SKM-1 treated with dmso at 0.1 percent for 144 hours (cell line): ENCODE measurements at regions not wholly inside any gene's neighbourhood (a gene's known extent, or its start where the extent isn't known, plus 50 kb on each side); places are given as distances from the start of the nearest gene placed in this dataset.

ENCODE experiments used
- DNase-seq: peaks from one replicate; lab custom pipeline; 2025; ENCODE audit not compliant: unreplicated experiment; lab: John Stamatoyannopoulos, UW

DNA sequence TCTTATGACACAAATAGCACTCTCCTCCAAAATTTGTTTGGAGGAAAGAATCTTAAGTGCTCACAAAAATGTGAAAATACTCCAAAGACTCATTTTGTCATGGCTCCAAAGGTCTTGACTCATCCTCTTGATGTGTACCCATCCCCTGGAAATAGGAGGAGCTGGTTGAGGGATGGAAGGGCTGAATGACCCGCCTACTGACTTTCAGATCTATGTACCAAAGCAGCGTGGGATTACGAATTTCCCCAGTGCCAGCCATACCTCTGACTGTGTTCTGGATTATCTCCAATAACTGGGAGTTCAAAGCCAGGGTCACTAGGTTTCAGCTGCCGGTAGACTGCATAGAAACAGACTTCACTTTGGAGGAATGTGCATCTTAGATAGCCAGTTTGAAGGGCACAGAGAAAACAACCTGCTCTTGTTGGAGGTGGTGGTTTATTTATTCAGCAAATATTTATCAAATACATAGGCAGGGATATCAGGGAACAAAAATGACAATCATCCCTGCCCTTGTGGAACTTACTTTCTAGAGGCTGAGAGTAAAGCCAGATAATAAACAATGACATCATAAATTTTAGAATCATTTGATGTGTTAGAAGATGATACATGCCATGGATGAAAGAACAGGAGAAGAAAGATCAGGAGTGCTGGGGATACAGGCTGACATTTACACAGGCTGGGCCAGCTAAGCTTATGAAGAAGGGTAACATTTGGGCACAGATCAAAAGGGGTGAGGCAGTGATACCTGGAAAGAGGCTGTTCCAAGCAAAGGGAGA is 246.6 kb downstream of the TBXT start:
- DNase-seq = no peak

DNA sequence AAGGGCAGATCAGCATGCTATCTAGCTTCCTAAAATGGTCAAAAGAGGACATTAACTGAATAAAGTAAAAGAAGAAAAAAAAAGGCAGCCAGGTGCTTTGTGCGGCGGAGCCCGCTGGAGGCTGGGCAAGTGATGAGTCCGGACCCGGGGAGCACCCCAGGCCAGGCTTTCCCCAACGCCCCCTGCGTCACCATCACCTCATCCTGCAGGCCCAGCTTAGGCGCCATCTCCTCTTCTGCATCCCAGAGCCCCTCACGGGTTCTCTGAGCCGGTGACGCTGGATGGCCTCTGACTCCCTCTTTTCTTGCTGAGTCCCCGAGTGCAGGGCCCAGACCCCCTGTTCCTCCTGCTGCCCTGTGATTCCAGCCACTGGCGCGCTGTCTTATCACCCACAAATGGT is 250.1 kb downstream of the TBXT start:
- no peak for DNase-seq

DNA sequence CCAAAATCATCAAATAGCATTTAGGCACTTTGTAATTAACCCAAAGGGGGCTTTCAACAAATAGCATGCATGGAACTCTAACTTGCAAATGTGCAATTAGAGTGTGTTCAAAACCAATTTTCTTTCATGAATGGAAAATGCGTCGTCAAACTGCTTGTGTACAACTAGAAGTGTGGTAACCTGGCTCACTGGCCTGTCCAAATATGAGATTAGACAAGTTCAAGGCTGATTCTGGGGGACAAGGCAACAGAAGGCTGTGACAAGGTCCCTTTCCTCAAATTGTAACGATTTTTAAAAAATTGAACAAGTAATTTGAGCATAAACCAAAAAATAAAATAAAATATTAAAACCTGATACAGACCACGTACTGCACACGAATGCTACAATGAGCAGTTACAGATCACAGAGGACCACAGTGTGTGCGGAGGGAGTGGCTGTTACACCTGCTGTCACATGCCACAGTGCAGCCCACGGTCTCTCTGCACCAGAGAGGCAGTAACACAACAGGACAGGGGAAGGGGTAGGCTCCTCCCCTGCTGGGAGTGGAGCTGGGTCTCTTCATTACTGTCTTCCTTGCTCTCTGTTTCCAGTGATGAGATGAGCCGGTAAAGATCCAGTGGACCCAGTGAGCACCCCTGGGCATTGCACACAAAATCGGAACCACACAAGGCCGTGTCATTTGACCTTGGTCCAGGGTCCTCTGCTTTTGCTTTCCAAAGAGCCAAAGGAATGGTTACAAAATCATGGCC is 252.2 kb upstream of the PDE10A start:
- DNase-seq = no peak

DNA sequence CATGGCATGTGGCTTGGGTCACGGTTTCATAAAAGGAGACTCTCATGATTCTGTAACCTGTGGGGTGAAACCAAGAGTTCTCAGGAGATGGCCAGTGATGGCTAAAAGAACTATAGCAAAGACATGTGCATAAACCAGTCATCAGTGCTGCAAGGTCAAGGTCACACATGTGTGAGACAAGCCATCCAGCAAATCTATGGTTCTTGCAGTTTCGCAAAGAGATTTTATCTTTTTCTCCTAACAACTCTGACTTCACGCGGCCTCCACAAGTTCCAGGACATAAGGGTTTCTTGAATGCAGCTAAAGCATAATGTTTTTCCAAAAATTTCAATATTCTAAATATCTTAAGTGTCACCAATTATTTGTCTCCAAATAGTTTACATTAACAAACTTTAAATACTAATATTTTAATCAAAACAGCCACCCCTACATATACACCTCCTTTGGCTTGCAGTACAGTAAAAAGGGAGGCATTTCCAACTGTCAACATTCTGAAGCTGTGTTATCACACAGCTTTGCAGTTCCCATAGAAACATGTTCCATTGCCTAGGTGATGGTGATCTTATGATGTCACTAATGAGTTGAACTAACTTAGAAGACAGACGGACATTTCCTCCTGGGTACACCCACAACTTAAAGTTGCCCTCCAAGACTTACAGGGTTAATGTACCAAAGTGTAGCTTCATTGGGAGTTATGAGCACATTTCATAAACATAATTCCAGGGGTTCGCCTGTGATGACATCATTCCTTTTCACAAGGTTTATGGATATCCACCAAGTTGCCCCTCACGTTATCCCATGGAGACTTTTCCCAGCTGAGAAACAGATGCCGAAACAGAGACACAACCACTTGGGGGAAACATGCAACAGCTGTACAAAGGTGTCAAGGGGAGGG is 250.9 kb upstream of the PDE10A start:
- DNase-seq = no peak

DNA sequence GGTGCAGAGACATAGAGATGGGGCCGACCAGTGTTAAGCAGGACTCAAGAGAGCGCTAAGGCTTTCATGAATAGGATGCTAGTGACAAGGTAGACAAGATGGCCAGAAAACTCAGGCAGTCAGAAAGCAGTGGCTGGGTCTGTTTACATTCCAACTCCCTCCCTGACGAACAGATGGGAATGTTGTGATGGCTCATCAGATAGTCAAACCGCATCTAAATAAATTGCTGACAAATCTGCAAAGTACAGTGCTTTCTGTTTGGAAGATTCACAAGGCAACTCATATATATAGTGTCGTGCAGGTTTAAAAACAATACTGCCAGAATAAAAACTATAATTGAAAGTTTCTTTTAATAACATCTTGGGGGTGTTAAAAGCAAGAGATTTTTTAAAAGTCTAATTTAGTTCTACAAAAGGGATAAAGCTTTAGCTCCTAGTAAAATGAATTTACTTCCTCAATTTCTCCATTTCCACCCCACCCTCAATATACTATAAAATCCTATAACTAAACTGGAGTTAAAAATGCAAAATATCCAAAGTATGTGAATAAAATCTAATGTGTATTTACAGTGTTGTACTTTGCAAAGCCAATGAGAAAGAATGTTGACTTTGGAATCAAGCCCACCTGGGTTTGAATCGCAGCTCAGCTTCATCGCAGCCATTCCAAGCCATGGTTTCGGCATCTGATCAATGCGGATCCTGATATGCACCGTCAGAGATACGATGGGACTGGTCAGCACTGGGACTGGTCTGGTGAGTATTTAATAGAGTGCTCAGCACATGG is 247.3 kb upstream of the PDE10A start:
- DNase-seq = no peak

DNA sequence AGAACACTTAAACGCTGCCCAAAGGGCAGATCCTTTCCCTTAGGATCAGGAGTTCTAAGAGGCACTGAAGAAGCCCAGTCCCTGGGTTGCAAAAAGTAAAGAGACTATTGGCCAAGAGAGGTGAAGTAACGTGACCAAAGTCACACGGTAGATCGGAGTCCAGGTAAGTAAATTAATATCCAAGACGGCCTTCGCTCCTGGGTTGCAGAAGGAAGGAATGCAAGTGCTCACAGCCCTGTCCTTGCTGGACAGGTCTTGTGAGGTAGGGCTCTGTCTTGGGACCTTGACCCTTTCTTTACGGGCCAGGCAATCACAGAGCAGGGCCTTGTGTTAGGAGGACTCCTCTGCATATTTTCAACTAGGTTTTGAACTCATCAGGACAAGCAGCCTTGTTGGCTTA is 243.7 kb upstream of the PDE10A start:
- no peak for DNase-seq

DNA sequence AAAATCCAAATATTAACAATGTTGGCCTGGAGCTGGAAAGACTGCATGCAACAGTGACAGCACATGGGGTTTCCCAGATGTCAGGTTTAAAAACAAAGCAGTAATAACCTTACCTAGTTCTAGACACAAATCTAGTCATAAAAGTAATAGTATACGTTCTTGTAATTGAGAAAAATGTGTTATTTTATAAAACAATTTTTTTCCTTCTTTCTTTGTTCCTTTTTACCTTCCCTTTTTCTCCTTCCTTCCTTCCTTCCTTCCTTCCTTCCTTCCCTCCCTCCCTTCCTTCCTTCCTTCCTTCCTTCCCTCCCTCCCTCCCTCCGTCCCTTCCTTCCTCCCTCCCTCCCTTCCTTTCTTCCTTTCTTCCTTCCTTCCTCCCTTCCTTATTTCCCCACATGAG is 242.7 kb upstream of the PDE10A start:
- DNase-seq = no peak

DNA sequence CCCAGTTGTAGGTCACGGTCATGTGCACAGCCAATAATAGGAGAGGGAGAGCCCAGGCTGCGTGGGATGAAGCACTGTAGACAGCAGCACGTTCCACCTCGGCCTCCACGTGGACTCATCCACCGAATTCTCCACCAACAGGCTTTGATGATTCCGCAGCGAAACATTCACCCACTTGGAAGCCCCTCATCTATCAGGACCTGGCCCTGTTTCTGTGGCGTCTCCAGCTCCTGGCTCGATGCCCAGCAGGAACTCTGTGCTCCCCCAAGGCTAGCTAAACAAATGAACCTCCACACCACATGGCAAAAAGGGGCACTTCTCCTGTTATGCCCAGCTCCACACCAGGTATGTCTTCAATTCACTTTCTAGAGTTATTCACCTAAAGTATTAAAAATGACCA is 237.9 kb upstream of the PDE10A start:
- no peak for DNase-seq

DNA sequence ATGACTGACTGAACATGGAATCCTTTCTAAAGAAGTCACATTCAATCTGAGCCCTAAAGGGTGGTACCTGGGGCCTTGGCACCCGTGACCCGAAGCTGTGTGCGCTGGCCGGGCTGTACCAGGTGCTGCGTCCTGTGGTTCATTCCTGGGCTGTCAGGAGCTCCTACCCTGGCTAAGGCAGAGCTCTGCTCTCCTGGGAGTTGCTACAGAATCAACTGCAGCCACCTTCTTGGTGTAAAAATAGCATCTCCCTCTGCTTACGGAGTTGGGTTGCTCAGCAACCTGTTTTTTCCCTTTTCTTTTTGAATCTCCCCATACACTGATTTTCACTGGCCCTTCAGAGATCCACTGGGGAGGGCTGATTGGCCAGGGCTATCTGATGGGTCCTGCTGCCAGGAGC is 236.6 kb upstream of the PDE10A start:
- no peak for DNase-seq

DNA sequence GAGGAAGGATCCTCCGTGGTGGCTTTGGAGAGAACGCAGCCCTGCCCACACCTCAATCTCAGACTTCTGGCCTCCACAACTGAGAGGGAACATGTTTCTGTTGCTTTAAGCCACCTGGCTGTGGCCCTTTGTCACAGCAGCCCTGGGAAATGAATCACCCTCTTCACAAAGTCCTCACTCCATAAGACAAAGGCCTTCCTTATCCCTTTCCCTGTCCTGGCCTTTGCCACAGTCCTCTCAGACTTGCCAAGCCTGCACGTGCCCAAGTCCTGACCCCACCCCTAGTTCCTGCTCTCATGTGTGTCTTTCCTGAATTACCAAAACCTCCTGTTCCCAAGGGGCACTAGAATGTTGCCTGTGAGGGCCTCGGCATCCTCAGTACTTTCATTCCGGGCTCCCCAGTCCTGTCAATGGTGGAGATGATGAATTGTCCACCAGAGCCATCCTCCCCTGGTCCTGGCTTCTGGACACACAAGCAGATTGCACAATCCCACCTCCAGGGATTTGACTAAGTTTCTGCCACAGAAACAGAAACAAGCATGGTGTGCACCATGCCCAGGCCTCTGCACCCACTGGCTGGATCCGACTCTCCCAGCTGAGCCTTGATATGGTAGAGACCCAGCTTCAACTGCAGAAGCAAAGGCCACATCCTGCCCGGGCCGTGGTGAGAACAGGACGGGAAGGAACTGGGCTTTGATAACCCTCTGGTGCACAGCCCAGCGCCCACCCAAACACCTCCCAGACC is 232.6 kb upstream of the PDE10A start:
- DNase-seq = no peak

DNA sequence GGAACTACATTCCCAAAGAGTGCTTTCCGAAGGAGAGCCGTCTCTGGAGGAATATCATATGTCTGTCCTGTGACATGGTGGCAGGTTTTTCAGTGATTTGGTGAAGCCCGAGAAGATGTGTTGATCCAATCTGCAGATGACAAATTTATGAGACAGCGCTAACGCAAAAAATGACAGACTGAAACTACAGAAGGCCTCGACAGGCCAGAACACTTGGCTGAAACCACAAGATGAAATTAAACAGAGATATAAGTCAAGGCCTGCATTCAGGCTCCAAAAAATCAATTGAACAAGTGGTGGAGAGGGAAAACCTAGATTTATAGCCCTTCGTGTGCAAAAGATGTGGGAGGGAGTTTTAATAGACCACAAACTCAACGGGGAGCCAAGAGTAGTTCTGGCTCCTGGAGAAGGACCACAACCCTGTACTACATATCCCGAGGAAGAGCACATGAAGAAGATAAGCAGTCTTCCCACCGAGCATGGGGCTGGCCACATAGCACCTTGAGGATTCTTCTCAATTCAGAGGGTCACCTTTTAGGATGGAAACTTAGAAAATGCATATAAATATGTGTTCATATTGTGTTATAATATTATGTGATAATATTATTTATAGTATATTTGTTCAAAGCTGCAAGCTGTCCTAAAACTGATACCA is 231.3 kb upstream of the PDE10A start:
- DNase-seq = no peak

DNA sequence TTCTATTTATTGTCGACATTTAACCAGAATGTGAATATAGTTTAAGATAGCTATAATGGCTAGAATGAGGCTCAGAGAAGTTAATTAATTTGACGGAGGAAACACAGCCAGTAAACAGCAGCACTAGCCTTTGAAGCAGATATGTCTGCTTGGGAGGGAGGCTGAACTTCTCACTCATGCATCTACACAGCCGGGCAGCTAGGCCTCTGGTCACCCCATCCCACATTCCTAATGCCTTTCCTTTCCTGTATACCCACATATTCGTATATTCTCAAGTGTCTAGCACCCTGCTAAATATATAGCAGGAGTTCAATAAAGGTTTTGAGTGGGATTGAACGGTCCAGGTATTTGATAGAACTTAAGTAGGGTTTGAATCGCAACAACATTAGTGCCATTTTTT is 230.4 kb upstream of the PDE10A start:
- DNase-seq = no peak

DNA sequence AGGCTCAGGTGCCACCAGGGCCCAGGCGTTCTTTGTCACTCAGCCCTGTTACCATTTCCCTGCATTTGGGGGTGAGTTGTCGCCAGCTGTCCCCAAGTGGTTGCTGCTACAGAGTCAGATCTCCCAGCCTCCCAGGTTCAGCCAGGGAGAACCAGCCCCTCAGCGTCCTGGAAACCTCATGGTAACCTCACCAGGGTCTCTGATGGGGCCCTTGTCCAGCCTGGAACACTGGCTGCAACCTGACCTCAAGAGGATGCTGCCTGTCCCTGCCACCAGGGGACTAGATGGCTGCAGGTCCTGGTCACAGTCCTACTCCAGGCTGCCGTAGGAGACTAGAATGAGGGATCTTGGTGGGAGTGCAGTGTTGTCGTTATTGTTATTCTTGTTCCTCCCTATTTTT is 228.3 kb upstream of the PDE10A start:
- DNase-seq = no peak

DNA sequence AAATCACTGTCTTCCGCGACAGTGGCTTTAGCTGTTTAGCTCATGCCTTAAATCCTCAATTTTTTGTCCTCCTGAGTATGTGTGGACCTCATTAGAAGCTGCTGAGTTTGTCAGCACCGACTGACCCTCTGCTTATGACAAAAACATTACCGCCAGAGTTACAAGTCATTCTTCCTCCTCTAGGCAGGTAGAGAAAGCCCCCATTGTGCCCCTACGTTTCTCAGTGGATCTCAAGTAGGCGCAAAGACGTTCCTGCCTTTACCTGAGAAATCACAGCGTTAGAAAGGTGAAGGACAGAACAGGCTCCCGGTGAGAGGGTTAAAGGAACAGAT is 227.3 kb upstream of the PDE10A start:
- no peak for DNase-seq

DNA sequence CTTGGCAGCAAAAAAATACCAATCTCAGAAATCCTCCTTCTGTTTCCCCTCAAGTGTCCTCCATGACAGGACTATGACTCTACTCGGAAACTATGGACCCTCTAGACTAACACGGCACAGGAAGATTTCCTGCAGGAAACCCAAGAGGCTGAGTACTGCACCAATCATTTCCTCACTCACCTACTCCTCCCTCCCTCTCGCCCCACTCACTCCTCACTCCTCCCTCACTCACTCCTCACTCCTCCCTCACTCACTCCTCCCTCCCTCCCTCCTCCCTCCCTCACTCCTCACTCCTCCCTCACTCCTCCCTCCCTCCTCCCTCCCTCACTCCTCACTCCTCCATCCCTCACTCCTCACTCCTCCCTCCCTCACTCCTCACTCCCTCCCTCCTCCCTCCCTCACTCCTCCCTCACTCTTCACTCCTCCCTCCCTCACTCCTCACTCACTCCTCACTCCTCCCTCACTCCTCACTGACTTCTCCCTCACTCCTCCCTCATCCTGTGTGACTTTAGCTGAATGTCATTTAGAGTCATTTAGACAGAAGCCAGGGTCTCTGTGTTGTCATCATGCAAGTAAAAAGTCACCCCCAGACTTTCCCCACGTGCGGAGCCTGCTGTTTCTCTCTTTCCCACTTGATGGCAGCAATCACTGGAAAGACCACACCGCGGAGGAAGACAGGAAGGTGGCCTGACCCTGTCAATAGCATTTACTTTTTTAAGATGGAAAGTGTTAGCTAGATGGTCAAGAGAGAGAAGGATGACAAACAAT is 226.8 kb upstream of the PDE10A start:
- DNase-seq = no peak

DNA sequence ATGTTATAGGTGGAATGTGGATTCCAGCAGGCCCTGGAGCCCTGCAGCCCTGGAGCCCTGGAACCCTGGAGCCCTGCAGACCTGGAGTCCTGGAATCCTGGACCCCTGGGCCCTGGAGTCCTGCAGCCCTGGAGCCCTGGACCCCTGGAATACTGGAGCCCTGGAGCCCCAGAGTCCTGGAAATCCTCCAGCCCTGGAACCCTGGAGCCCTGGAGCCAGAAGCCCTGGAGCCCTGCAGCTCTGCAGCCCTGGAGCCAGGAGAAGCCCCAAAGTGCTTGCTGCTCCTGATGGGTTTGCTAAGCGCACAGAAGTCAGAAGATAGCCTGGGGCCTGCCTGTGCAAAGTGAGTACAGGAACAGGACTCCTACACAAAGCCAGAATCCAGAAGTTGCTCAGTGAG is 223.1 kb upstream of the PDE10A start:
- DNase-seq = no peak

DNA sequence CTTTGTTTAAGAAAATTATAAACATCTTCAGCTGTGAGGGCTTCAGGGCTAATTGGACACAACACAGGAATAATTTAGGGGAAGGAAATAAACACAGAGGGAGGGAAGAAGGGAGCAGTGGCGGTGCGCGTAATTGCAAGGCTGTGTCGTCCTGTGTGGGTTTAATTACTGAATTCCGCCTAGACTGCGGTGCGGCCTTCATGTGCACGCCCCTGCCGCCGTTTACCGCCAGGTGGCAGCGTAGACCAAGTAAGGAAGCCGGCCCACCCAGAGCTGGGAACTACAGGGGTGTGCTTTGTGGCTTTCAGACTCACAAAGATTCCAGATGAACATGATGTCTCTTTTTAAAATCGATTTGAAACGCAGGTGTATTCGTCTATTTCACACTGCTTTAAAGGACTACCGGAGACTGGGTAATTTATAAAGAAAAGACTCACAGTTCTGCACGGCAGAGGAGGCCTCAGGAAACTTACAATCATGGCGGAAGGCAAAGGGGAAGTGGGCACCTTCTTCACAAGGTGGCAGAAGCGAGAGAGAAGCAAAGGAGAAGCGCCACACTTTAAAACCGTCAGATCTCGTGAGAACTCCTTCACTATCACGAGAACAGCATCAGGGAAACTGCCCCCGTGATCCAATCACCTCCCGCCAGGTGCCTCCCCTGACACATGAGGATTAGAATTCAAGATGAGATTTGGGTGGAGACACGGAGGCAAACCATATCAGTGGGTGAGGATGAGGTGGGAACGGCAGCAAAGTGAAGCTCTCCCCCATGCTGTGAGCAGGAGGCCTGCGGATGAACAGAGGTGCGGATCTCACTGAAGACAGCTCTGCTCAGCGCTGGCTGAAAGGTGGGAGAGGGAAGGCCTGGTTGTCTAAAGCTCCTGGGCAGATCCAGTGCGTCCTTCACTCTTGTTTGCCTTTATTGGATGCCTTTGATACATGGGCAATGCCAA is 222.0 kb upstream of the PDE10A start:
- DNase-seq = peak; percentile 43
